ENCODE measurements at regions not wholly inside any gene's neighbourhood (a gene's known extent, or its start where the extent isn't known, plus 50 kb on each side); places are given as distances from the start of the nearest gene placed in this dataset.
A peak's percentile ranks its signal among the peaks of the same experiment; 100 is the strongest.

- DNase-seq (ENCODE audit: low read depth): peak; percentile 5
These were observed 93.6 kb upstream of the UST start for GRCh38 chr6:148653138-148653776.

- DNase-seq (ENCODE audit: low read depth): peak; percentile 49
These were observed 89.8 kb upstream of the UST start for GRCh38 chr6:148657048-148657447.

DNA sequence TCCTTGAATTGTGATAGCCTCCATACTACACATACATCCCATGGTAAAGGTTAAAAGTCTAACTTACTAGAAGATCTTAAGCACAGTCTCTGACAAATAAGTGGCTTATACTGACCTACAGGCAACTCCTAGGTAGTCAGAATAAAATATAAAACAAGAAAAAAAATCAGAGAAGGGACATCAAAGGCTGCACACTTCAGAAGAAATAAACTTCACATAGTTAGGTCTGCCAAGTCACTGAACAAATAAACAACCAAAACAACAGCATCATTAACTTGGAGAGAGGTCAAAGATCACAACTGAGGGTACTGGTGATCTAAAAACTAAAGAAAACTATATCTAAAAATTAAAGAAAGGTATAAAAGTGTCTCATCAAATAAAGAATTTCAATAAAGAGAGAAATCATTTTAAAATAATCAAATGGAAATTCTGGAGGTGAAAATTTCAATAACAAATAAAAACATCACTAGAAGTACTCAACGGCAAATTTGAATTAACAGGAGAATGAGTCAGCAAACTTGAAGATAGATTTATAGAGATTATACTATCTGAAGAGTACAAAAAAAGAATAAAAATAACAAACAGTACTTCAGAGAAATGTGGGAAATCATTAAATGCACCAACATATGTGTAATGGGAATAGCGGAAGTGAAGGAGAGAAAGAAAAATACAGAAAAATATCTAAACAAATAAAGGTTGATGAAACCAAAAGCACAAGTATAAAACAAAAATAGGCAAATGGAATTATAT lies 88.0 kb upstream of the UST start:
- no peak for DNase-seq (ENCODE audit: low read depth)

DNA sequence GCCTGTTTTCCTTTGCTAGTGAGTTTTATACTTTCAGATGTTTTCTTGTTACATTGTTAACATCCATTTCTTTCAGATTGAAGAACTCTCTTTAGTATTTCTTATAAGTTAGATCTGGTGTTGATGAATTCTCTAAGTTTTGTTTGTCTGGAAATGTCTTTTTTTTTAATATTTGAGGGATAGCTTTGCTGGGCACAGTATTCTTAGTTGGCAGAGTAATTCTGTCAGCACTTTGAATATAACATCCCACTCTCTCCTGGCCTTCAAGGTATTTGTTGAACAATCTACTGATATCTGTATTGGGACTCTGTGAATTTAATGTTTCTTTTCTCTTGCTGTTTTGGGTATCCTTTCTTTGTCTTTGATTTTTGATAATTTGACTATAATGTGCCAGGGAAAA lies 79.4 kb upstream of the UST start:
- no peak for DNase-seq (ENCODE audit: low read depth)

DNA sequence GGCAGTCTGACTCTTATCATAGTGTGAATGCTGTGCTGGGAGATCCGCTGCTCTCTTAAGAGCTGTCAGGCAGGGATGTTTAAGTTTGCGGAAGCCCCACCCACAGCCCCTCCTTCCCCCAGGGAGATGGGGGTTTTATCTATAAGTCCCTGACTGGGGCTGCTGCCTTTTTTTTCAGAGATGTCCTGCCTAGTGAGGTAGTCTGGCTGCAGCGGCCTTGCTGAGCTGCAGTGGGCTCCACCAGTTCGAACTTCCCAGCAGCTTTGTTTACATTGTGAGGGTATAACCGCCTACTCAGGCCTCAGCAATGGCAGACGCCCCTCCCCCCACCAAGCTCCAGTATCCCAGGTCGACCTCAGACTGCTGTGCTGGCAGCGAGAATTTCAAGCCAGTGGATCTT lies 75.7 kb upstream of the UST start:
- DNase-seq (ENCODE audit: low read depth): no peak

DNA sequence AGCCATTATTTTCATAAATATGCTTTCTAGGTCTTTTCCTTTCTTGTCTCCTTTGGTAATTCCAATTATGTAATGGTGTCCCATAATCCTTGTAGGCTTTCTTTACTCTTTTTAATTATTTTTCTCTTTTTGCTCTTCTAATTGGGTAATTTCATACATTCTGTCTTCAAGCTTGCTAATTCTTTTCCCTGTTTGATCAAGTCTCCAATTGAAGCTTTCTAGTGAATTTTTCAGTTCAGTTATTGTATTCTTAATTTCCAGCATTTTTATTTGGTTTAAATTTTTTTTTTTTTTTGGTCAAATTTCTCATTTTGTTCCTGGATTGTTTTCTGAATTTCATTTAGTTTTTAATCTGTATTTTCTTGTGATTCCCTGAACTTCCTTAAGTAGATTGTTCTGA lies 74.9 kb upstream of the UST start:
- no peak for DNase-seq (ENCODE audit: low read depth)

- DNase-seq (ENCODE audit: low read depth): no peak
These were observed 72.5 kb upstream of the UST start for GRCh38 chr6:148674306-148674705.

DNA sequence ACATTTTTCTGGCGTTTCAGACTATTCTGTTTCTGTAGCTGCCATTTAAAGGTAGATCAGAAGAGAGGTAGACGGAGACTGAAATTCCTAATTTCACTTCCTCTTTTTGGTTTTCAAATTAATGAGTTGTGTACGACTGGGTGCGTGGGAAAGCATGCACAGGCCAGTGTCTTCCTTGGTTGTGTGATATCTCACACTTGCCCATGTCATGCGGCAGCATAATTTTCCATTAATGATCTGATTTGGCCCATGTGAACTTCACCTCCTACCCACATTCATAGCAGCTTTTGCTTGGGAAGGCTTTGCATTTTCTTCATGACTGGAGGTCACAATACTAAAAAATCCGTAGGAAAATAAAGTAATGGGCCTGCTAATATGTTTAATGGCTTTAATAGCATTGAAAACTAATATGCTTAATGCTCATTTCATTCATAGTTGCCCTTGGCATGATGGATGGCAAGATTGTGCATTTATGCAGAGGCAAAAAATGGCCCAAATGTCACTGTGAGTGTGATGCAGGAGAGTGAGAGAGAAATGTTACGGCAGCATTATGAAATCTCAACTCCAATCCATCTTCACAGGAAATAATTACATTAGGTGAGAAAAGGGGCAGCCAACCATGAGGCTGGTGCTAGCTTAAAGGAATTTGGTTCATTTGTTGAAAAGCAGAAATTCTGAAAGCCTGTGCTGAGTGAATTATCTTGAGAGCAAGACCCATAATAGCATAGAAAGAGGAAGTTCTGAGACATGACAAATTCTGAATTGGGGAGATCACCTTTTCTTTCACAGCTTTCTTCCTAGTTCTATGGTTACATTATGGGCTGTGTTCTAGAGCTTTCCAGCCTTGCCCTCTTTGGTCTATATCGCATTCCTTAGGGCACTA lies 69.0 kb upstream of the UST start:
- DNase-seq (ENCODE audit: low read depth): no peak

- DNase-seq (ENCODE audit: low read depth): no peak
These were observed 68.1 kb upstream of the UST start for GRCh38 chr6:148678682-148679081.

DNA sequence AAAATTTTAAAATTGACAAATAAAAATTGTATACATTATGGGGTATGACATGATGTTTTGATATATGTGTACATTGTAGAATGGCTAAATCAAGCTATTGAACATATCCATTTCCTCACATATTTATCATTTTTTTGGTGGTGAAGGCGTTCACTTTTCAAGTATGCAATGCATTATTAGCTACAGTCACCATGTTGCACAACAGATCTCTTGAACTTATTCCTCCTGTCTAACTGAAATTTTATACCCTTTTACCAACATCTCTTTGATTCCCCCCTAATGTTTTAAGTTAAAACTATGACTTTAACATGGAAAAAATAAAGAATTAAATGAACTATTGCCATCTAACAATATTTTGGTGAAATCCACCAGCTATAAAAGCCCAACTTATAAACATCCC lies 65.2 kb upstream of the UST start:
- no peak for DNase-seq (ENCODE audit: low read depth)

DNA sequence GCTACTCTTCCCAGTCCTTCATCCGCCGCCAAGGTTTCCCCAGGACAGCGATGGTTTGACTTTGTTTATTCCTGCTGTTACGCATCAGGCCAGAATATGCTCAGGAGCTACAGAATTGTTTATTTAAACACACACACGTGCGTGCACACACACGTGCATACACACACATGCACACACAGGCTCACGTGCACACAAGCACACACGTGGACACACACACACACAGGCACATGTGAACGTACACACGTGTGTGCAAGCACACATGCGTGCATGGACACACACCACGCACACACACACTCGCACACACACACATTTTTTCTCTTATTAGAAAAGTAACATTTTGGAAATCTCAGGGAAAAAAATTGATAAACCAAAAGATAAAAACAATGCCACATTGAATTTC lies 64.6 kb upstream of the UST start:
- DNase-seq (ENCODE audit: low read depth): no peak

DNA sequence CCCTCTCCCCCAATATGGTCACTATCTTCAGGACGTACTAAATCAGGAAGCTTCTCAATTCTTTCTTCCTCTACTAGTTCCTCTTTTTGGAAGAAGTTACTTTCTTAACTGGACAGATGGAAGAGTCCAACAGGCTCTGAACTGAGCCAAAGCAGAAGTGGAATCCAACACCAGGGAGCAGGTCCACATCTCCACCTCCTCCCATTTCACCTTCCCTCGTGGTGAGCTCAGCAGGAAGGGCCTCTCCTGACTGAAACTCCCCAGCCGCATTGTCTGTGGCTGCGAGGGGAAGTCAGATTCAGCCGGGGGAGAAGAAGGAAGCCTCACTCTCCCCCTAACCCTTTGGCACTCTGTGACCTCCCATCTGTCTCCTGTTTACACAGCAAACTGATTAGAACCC lies 63.8 kb upstream of the UST start:
- DNase-seq (ENCODE audit: low read depth): no peak

- no peak for DNase-seq (ENCODE audit: low read depth)
These were observed 57.7 kb upstream of the UST start for GRCh38 chr6:148689168-148689567.

GRCh38 chr6:148693882-148694484 lies 52.8 kb upstream of the UST start:
- DNase-seq (ENCODE audit: low read depth): no peak
